GM12878 (cell line): ENCODE measurements at regions not wholly inside any gene's neighbourhood (a gene's known extent, or its start where the extent isn't known, plus 50 kb on each side); places are given as distances from the start of the nearest gene placed in this dataset.

Experiments used
- DPF2 ChIP-seq: fragments of 450-650 bp; IDR thresholded peaks from 2 replicates; pipeline ENCODE4 v1.6.1; 2017; ENCODE audit warnings: mild to moderate bottlenecking
- EZH2 ChIP-seq: IDR thresholded peaks from 2 replicates; pipeline ENCODE4 v1.6.1; 2012; ENCODE audit warnings: low read depth, mild to moderate bottlenecking, control low read depth, inconsistent platforms, low read length, borderline replicate concordance; ENCODE audit not compliant: control insufficient read depth
- MYC ChIP-seq: IDR thresholded peaks from 2 replicates; pipeline ENCODE4 v1.6.1; 2011; ENCODE audit warnings: mild to moderate bottlenecking, low read length, moderate library complexity, inconsistent platforms; ENCODE audit not compliant: insufficient read depth, insufficient replicate concordance, insufficient read length, severe bottlenecking
- POLR2A ChIP-seq: IDR thresholded peaks from 2 replicates; pipeline ENCODE4 v1.6.1; 2011; ENCODE audit warnings: low read depth, mild to moderate bottlenecking, low read length
- POLR2AphosphoS5 ChIP-seq: IDR thresholded peaks from 2 replicates; pipeline ENCODE4 v1.6.1; 2011; ENCODE audit warnings: mild to moderate bottlenecking, low read length, inconsistent platforms
- RUNX3 ChIP-seq: IDR thresholded peaks from 2 replicates; pipeline ENCODE4 v1.6.1; 2012; ENCODE audit warnings: low read length, inconsistent platforms
- TAF1 ChIP-seq: IDR thresholded peaks from 2 replicates; pipeline ENCODE4 v1.6.1; 2011; ENCODE audit warnings: mild to moderate bottlenecking, low read depth, low read length, borderline replicate concordance
- ZNF217 ChIP-seq: fragments of 450-650 bp; IDR thresholded peaks from 2 replicates; pipeline ENCODE4 v1.6.1; 2017; ENCODE audit warnings: antibody characterized with exemption, mild to moderate bottlenecking
- TF ChIP-seq, protein P1 (sequence below), 3 experiments: IDR thresholded peaks in 2 of 3; conservative IDR thresholded peaks in 1 of 3; 2 replicates each; pipeline ENCODE4 v1.5.1; 2011; ENCODE audit warnings: low read depth in 3 of 3, low read length in 3 of 3, mild to moderate bottlenecking in 3 of 3, control low read depth in 2 of 3, moderate library complexity in 2 of 3, inconsistent platforms in 1 of 3, mixed read lengths in 1 of 3; ENCODE audit not compliant: control insufficient read depth in 2 of 3, insufficient read depth in 1 of 3; ENCODE audit errors: extremely low read depth in 1 of 3
- TF ChIP-seq, protein P2 (sequence below): fragments of 450-650 bp; IDR thresholded peaks from 2 replicates; pipeline ENCODE4 v1.6.1; 2017; ENCODE audit warnings: borderline replicate concordance
- TF ChIP-seq, protein P3 (sequence below): IDR thresholded peaks from 2 replicates; pipeline ENCODE4 v1.6.1; 2011; ENCODE audit warnings: low read depth, low read length, improper control_type of control experiment, borderline replicate concordance
- TF ChIP-seq, protein P4 (sequence below): IDR thresholded peaks from 2 replicates; pipeline ENCODE4 v1.6.1; 2011; ENCODE audit warnings: borderline replicate concordance, low read depth, mild to moderate bottlenecking, moderate library complexity, low read length; ENCODE audit not compliant: insufficient read depth, poor library complexity, severe bottlenecking
- TF ChIP-seq, protein P5 (sequence below): IDR thresholded peaks from 2 replicates; pipeline ENCODE4 v1.6.1; 2012; ENCODE audit warnings: low read depth, low read length, improper control_type of control experiment

DNA sequence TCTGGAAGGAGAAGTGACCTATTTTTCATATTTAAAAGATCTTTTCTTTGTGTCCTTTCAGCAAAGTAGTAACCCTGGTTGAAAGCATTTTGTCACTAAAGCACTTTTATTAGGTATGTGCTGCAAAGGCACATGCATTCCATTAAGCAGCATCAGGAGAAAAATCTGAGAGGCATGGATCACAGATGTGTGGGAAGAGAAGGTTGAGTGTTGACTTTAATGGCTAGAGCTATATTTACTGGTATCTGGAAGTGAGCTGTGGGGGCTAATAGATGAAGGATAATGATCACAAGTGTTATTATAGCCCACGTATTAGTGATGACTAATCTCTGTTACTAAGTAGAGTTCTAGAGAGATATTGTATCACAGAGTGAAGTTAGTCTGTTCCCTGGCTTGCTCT lies 1520.7 kb downstream of the ARAP2 start:
- TF ChIP-seq EZH2 (no peak), MYC (no peak), POLR2A (no peak), POLR2AphosphoS5 (no peak), DPF2 (no peak), RUNX3 (no peak), ZNF217 (no peak), TAF1 (no peak)
- TF ChIP-seq, protein P1, sequence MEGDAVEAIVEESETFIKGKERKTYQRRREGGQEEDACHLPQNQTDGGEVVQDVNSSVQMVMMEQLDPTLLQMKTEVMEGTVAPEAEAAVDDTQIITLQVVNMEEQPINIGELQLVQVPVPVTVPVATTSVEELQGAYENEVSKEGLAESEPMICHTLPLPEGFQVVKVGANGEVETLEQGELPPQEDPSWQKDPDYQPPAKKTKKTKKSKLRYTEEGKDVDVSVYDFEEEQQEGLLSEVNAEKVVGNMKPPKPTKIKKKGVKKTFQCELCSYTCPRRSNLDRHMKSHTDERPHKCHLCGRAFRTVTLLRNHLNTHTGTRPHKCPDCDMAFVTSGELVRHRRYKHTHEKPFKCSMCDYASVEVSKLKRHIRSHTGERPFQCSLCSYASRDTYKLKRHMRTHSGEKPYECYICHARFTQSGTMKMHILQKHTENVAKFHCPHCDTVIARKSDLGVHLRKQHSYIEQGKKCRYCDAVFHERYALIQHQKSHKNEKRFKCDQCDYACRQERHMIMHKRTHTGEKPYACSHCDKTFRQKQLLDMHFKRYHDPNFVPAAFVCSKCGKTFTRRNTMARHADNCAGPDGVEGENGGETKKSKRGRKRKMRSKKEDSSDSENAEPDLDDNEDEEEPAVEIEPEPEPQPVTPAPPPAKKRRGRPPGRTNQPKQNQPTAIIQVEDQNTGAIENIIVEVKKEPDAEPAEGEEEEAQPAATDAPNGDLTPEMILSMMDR (IDR thresholded peaks at IDR 0.05 in 2 of 3, conservative IDR thresholded peaks at IDR 0.05 in 1 of 3; ENCODE audit: control insufficient read depth in 2 of 3, extremely low read depth in 1 of 3, insufficient read depth in 1 of 3, low read depth in 3 of 3, low read length in 3 of 3) = no peak
- TF ChIP-seq, protein P2, sequence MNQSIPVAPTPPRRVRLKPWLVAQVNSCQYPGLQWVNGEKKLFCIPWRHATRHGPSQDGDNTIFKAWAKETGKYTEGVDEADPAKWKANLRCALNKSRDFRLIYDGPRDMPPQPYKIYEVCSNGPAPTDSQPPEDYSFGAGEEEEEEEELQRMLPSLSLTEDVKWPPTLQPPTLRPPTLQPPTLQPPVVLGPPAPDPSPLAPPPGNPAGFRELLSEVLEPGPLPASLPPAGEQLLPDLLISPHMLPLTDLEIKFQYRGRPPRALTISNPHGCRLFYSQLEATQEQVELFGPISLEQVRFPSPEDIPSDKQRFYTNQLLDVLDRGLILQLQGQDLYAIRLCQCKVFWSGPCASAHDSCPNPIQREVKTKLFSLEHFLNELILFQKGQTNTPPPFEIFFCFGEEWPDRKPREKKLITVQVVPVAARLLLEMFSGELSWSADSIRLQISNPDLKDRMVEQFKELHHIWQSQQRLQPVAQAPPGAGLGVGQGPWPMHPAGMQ = no peak
- TF ChIP-seq, protein P3, sequence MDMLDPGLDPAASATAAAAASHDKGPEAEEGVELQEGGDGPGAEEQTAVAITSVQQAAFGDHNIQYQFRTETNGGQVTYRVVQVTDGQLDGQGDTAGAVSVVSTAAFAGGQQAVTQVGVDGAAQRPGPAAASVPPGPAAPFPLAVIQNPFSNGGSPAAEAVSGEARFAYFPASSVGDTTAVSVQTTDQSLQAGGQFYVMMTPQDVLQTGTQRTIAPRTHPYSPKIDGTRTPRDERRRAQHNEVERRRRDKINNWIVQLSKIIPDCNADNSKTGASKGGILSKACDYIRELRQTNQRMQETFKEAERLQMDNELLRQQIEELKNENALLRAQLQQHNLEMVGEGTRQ = no peak
- TF ChIP-seq, protein P4, sequence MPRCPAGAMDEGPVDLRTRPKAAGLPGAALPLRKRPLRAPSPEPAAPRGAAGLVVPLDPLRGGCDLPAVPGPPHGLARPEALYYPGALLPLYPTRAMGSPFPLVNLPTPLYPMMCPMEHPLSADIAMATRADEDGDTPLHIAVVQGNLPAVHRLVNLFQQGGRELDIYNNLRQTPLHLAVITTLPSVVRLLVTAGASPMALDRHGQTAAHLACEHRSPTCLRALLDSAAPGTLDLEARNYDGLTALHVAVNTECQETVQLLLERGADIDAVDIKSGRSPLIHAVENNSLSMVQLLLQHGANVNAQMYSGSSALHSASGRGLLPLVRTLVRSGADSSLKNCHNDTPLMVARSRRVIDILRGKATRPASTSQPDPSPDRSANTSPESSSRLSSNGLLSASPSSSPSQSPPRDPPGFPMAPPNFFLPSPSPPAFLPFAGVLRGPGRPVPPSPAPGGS = no peak
- TF ChIP-seq, protein P5, sequence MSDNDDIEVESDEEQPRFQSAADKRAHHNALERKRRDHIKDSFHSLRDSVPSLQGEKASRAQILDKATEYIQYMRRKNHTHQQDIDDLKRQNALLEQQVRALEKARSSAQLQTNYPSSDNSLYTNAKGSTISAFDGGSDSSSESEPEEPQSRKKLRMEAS = no peak
